Thoracic aorta (tissue), 2 donors: ENCODE measurements at regions not wholly inside any gene's neighbourhood (a gene's known extent, or its start where the extent isn't known, plus 50 kb on each side); places are given as distances from the start of the nearest gene placed in this dataset.

ENCODE experiments used
- ATAC-seq: fragments of 150-250 bp; one replicate; pipeline ENCODE4 v1.8.0; 2017; ENCODE audit warnings: low read depth; ENCODE audit not compliant: insufficient number of reproducible peaks, low FRiP score
- DNase-seq: peaks from one replicate; pipeline ENCODE4 v3.0.0-alpha.2; 2020; ENCODE audit warnings: low spot score
- H3K27ac ChIP-seq, 2 donors: fragments of 200-600 bp; sonication (generic); 1 replicate in 1 of 2; 2 replicates in 1 of 2; pipeline ENCODE4 v1.5.1; 2016; ENCODE audit warnings: mild to moderate bottlenecking in 2 of 2, moderate library complexity in 2 of 2
- H3K27me3 ChIP-seq: fragments of 200-600 bp; sonication (generic); replicated peaks from 2 replicates; pipeline ENCODE4 v1.6.0; 2016; ENCODE audit warnings: mild to moderate bottlenecking; ENCODE audit not compliant: insufficient read depth
- H3K36me3 ChIP-seq: fragments of 200-600 bp; sonication (generic); one replicate; pipeline ENCODE4 v1.5.1; 2016
- H3K4me1 ChIP-seq, 2 donors: fragments of 200-600 bp; sonication (generic); 1 replicate in 1 of 2; 2 replicates in 1 of 2; pipeline versions ENCODE4 v1.5.1 to v1.6.0; 2016; ENCODE audit warnings: low read depth in 2 of 2, mild to moderate bottlenecking in 1 of 2; ENCODE audit not compliant: control insufficient read depth in 1 of 2
- H3K4me3 ChIP-seq: fragments of 200-600 bp; sonication (generic); 2 replicates; pipeline ENCODE4 v1.5.1; 2016; ENCODE audit warnings: mild to moderate bottlenecking
- H3K9me3 ChIP-seq: fragments of 200-600 bp; sonication (generic); 2 replicates; pipeline ENCODE4 v1.5.1; 2016
- CTCF ChIP-seq: fragments of 200-600 bp; sonication (generic); IDR thresholded peaks from one replicate; pipeline ENCODE4 v1.5.1; 2019; ENCODE audit warnings: antibody characterized with exemption

DNA sequence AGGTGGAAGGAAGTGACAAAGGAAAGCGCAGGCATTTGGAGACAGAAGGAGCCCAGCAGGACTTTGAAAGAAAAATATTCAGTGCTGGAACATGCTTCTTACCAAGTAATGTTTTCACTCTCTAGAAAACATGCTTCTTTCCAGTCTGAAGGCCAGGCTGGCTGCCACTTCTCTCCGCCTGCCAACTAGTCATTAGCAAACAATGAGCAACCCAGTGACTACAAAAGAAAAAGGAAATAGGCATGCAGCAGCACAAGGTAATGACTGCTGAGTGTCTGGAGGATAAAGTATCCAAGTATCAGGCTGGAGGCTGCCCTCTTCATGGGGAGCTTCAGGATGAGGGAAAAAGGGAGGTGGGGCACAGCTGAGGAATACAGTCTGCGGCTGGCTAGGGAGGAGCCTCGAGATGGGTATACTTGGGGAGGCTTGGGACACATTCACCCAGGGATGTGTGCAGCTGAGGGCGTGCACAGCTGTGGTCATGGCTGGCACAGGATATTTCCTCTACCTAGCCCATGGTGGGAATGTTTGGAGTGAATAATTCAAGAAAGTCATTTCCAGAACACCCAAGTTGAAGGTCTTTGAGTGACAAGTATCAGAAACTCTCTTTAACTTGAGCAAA is 161.5 kb upstream of the KIF2A start:
- TF ChIP-seq CTCF: no peak
- DNase-seq (no peak), ATAC-seq (no peak)
- H3K9me3 ChIP-seq: no peaks in the 10 kb centered on the region
- H3K36me3 ChIP-seq: no peaks in the 10 kb centered on the region
- H3K27ac ChIP-seq: peak overlapping the region; percentile 16 to 60
- H3K4me3 ChIP-seq: peak overlapping the region; percentile 68
- no peaks in the 10 kb centered on the region for H3K27me3 ChIP-seq
- H3K4me1 ChIP-seq: peaks cover 10 to 32% of the 10 kb centered on the region in 2 donors

GRCh38 chr5:62149879-62150278 is 156.1 kb upstream of the KIF2A start:
- TF ChIP-seq CTCF: no peak
- Histone ChIP-seq H3K36me3 (no peaks in the 10 kb centered on the region), H3K27ac (no peak overlapping the region), H3K4me3 (no peak overlapping the region), H3K9me3 (no peaks in the 10 kb centered on the region), H3K4me1 (peaks cover 0 to under 1% of the 10 kb centered on the region in 2 donors), H3K27me3 (no peaks in the 10 kb centered on the region)
- ATAC-seq (no peak), DNase-seq (no peak)

- no peak for TF ChIP-seq CTCF
Measured at GRCh38 chr5:62152394-62153087, 153.5 kb upstream of the KIF2A start.

DNA sequence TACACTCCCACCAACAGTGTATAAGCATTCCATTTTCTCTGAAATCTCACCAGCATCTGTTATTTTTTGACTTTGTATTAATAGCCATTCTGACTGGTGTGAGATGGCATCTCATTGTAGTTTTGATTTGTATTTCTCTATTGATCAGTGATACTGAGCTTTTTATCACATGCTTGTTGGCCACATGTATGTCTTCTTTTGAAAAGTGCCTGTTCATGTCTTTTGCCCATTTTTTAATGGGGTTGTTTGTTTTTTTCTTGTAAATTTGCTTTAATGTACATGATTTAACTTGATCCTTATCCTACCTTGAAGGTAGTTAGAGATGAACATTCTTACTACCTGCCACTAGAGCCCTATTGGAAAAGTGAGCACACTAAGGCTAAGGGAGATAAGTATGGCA is 151.2 kb upstream of the KIF2A start:
- H3K9me3 ChIP-seq: no peaks in the 10 kb centered on the region
- no peaks in the 10 kb centered on the region for H3K4me1 ChIP-seq
- H3K27me3 ChIP-seq: no peaks in the 10 kb centered on the region
- TF ChIP-seq CTCF: no peak
- ATAC-seq (no peak), DNase-seq (no peak)
- no peak overlapping the region for H3K27ac ChIP-seq
- no peaks in the 10 kb centered on the region for H3K36me3 ChIP-seq
- no peak overlapping the region for H3K4me3 ChIP-seq

More at GRCh38 chr5:62152394-62153087, 153.5 kb upstream of the KIF2A start:
- H3K4me3 ChIP-seq: no peak overlapping the region
- ATAC-seq: no peak
- no peak for DNase-seq
- no peaks in the 10 kb centered on the region for H3K27me3 ChIP-seq
- no peaks in the 10 kb centered on the region for H3K4me1 ChIP-seq
- H3K36me3 ChIP-seq: no peaks in the 10 kb centered on the region
- no peaks in the 10 kb centered on the region for H3K9me3 ChIP-seq
- H3K27ac ChIP-seq: no peak overlapping the region

DNA sequence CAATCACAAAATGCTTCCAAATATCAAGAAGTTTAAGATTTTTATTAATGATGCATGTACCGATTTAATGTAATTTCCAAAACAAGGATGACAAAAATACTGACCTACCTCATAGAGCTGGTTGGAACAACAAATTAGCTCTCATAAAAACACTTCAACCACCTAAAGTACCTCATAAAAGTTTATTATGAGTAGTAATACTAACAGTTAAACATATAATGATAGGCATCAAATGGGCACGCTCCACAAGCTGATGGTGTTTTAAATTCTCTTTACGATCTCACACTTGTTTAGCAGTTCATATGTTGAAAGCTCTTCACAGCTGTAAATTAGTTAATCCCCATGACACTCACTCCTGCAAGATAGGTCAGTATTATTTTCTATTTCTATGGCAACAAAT is 150.0 kb upstream of the KIF2A start:
- no peak overlapping the region for H3K4me3 ChIP-seq
- no peaks in the 10 kb centered on the region for H3K9me3 ChIP-seq
- ATAC-seq (no peak), DNase-seq (no peak)
- no peak for TF ChIP-seq CTCF
- H3K27ac ChIP-seq: no peak overlapping the region
- H3K36me3 ChIP-seq: no peaks in the 10 kb centered on the region
- no peaks in the 10 kb centered on the region for H3K4me1 ChIP-seq
- H3K27me3 ChIP-seq: no peaks in the 10 kb centered on the region
